ENCODE measurements at regions not wholly inside any gene's neighbourhood (a gene's known extent, or its start where the extent isn't known, plus 50 kb on each side); places are given as distances from the start of the nearest gene placed in this dataset.

- no peak for TF ChIP-seq CTCF (IDR thresholded peaks at IDR 0.05)
- TF ChIP-seq TAF1 (IDR thresholded peaks at IDR 0.05; ENCODE audit: borderline replicate concordance, low read depth, low read length): no peak
- no peak for TF ChIP-seq POLR2AphosphoS5 (IDR thresholded peaks at IDR 0.05; ENCODE audit: low read depth, low read length)
- no peak for TF ChIP-seq FOXM1 (IDR thresholded peaks at IDR 0.05; ENCODE audit: low read depth)
- TF ChIP-seq JUND (IDR thresholded peaks at IDR 0.05): no peak
- no peak for TF ChIP-seq MAX (IDR thresholded peaks at IDR 0.05; ENCODE audit: low read depth)
- no peak for TF ChIP-seq MEF2A (IDR thresholded peaks at IDR 0.05; ENCODE audit: borderline replicate concordance, low read depth)
- no peak for TF ChIP-seq MXI1 (IDR thresholded peaks at IDR 0.05; ENCODE audit: low read depth, low read length)
- TF ChIP-seq TEAD4 (IDR thresholded peaks at IDR 0.05; ENCODE audit: borderline replicate concordance, insufficient read depth): no peak
- TF ChIP-seq GABPA (IDR thresholded peaks at IDR 0.05; ENCODE audit: low read depth): no peak
Measured at GRCh38 chr13:110797230-110797877, 83.9 kb downstream of the ING1 start.

Measured in SK-N-SH (cell line).